Activated naive CD4-positive, alpha-beta T cell treated with Interleukin-2 at 50 U/mL for 16 hours (primary cell): ENCODE measurements at regions not wholly inside any gene's neighbourhood (a gene's known extent, or its start where the extent isn't known, plus 50 kb on each side); places are given as distances from the start of the nearest gene placed in this dataset.
"Not testable (repeated sequence)": the region's sequence is repeated elsewhere in the genome, so short reads cannot be mapped to it uniquely, and the experiment has no call there.

Experiments
- DNase-seq: peaks from one replicate; pipeline ENCODE4 v3.0.0-alpha.2; 2020

GRCh38 chr13:50200569-50200968 lies 185.3 kb downstream of the KCNRG start:
- no peak for DNase-seq

- no peak for DNase-seq
These were observed 185.7 kb downstream of the KCNRG start for GRCh38 chr13:50200988-50201387.

- no peak for DNase-seq
These were observed 187.2 kb downstream of the KCNRG start for GRCh38 chr13:50202485-50202884.

GRCh38 chr13:50203256-50203941 lies 188.2 kb downstream of the KCNRG start:
- no peak for DNase-seq

GRCh38 chr13:50205581-50205980 lies 190.3 kb downstream of the KCNRG start:
- no peak for DNase-seq

GRCh38 chr13:50208826-50209335 lies 193.6 kb downstream of the KCNRG start:
- DNase-seq, result no peak

GRCh38 chr13:50209631-50210030 lies 194.4 kb downstream of the KCNRG start:
- DNase-seq, result no peak

GRCh38 chr13:50213526-50213925 lies 198.3 kb downstream of the KCNRG start:
- DNase-seq, result no peak

GRCh38 chr13:50214514-50214913 lies 199.3 kb downstream of the KCNRG start:
- DNase-seq, result no peak

GRCh38 chr13:50215399-50215798 lies 200.2 kb downstream of the KCNRG start:
- no peak for DNase-seq

GRCh38 chr13:50219743-50220142 lies 204.5 kb downstream of the KCNRG start:
- DNase-seq, result no peak

GRCh38 chr13:50220938-50221337 lies 205.7 kb downstream of the KCNRG start:
- no peak for DNase-seq

GRCh38 chr13:50222569-50223332 lies 207.5 kb downstream of the KCNRG start:
- peak; percentile 39 for DNase-seq

GRCh38 chr13:50224534-50224933 lies 209.3 kb downstream of the KCNRG start:
- peak; percentile 39 for DNase-seq

- DNase-seq, result no peak
These were observed 210.2 kb downstream of the KCNRG start for GRCh38 chr13:50225193-50226155.

- DNase-seq, result no peak
These were observed 211.4 kb downstream of the KCNRG start for GRCh38 chr13:50226515-50227155.

GRCh38 chr13:50227361-50227760 lies 212.1 kb downstream of the KCNRG start:
- peak; percentile 21 for DNase-seq

- no peak for DNase-seq
These were observed 213.3 kb downstream of the KCNRG start for GRCh38 chr13:50228527-50228926.

GRCh38 chr13:50229960-50230661 lies 214.9 kb downstream of the KCNRG start:
- no peak for DNase-seq

- no peak for DNase-seq
These were observed 215.4 kb downstream of the KCNRG start for GRCh38 chr13:50230662-50230978.

GRCh38 chr13:50233574-50233973 lies 218.3 kb downstream of the KCNRG start:
- DNase-seq, result not testable (repeated sequence)
